GM21381 (cell line): ENCODE measurements at regions not wholly inside any gene's neighbourhood (a gene's known extent, or its start where the extent isn't known, plus 50 kb on each side); places are given as distances from the start of the nearest gene placed in this dataset.

Experiments used
- ATAC-seq: cut with Tn5 transposase; IDR thresholded peaks from one replicate; pipeline ENCODE4 v1.9.1; 2021; ENCODE audit warnings: mild to moderate bottlenecking, moderate library complexity; ENCODE audit not compliant: unreplicated experiment

GRCh38 chr10:88107296-88108097 lies 244.1 kb downstream of the PTEN start:
- no peak for ATAC-seq

GRCh38 chr10:88108115-88108610 lies 244.7 kb downstream of the PTEN start:
- peak; percentile 44 for ATAC-seq

DNA sequence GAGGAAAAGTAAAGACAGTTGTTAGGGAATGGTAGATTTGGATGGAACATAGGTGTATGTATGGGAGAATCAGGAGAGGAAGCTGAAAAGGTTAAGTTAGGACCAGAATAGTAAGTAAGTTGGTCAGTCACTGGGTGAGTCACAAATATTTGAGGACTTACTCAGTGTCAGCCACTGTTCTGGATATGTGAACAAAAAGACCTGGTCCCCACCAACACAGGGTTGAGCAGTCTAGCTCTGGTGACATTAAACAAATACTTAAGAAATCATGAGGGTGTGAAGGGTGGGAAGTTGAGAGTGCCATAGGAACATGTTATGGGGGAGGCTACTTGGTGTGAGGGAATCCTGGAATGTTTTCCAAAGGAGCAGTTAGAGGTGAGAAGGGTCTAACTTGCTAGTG lies 246.9 kb downstream of the PTEN start:
- ATAC-seq = no peak

DNA sequence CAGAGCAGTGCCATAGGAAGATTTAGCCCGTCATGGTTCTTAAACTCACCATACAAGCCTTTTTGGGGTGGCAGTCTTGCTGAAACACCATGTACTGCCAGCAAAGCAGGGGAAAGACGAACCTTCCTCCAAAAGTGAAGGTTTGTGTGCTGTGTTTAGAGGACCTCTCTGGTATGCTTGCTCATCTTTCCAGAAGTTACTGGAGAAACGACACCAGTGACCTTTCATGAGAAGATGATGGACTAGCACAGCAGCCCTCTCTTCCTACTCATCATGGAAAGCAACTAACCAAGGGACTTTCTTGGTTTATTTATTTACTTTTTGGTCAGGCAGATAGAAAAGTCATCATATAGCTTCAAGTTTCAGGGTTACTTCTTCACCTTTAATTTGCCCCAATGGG lies 247.4 kb downstream of the PTEN start:
- ATAC-seq = peak; percentile 30

DNA sequence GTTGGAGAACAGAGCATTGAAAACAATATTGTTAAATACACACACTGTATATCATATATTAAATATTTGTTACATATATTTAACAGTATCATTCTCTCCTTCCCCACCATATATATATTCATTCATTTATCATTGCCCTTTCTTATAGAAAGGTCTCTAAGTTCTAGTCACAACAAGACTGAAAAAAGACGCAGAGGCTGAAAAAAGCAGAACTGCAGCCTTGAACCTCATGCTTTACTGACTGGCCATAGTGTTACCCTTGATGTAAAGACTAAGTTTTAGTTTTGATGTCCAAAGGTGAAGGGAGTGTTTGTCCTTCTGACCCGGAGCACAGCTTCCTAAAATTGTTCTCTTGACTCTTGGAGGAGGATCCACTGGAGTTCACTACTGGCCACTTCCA lies 247.9 kb downstream of the PTEN start:
- ATAC-seq = peak; percentile 10

GRCh38 chr10:88113232-88113631 lies 249.8 kb downstream of the PTEN start:
- ATAC-seq = no peak

DNA sequence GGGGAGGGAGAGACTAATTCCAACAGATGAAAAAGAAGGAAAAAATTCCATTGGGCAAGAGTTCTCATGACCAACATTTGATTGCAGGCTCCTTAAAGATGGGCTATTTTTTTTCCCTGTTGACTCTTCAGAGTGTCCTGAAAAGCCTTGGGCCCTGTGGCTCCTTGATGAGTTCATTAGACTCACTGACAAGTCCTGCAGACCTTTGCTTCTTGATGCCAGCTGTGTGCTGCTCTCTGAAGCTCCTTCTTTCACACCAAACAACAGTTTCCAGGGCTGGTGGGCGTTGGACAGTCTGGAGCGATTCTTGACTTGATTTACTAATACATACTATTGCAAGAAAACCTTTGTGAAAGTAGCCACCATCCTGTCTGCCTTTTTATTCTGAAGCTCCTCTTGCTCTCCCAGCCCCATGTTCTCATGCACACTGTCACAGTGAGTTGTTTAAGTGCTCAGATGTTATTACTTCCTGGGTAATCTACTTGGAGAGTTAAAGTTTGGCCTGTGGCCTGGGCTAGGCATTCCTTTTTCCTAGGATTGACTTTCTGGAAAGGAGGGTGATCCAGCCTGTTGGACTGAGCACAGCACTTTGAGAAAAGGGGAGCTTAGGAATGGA lies 250.3 kb downstream of the PTEN start:
- ATAC-seq = no peak

GRCh38 chr10:88114368-88114767 lies 250.9 kb downstream of the PTEN start:
- no peak for ATAC-seq

DNA sequence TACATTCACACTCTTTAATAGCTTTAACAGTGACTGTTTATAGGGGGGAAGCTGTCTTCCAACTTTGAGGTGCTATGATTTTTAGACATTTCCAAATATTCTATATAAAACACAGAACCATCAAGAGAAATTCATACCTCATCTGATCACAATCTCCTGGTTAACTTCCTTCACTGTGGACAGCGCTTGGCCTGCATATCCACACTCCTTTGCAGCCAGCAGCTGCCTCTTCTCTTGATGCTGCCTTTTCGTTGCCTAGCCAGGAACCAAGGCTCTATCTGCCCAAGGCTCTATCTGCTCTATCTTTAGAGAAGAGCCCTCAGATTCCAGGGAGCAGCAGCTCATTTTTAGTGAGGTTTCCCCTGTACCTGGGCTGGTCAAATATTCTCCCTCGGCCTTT lies 252.0 kb downstream of the PTEN start:
- no peak for ATAC-seq

GRCh38 chr10:88115968-88116367 lies 252.5 kb downstream of the PTEN start:
- no peak for ATAC-seq

- ATAC-seq = no peak
Observed at GRCh38 chr10:88116481-88116880, 253.1 kb downstream of the PTEN start.

- no peak for ATAC-seq
Observed at GRCh38 chr10:88116971-88117626, 253.7 kb downstream of the PTEN start.

- no peak for ATAC-seq
Observed at GRCh38 chr10:88117869-88118632, 254.6 kb downstream of the PTEN start.

GRCh38 chr10:88118729-88119128 lies 255.3 kb downstream of the PTEN start:
- no peak for ATAC-seq

GRCh38 chr10:88119160-88119559 lies 255.7 kb downstream of the PTEN start:
- no peak for ATAC-seq

DNA sequence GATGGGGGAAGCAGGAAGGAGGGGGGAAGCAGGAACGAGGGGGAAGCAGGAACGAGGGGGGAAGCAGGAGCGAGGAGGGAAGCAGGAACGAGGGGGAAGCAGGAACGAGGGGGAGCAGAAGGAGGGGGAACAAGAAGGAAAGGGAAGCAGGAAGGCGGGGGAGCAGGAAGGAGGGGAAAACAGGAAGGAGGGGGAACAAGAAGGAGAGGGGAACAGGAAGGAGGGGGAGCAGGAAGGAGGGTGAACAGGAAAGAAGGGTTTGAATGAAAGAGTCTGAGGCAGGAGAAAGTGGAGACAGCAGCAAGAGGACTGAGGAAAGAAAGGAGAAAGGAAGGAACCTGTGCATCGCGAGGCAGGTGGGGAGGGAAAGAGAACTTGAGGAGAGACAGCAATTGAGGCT lies 256.6 kb downstream of the PTEN start:
- no peak for ATAC-seq

DNA sequence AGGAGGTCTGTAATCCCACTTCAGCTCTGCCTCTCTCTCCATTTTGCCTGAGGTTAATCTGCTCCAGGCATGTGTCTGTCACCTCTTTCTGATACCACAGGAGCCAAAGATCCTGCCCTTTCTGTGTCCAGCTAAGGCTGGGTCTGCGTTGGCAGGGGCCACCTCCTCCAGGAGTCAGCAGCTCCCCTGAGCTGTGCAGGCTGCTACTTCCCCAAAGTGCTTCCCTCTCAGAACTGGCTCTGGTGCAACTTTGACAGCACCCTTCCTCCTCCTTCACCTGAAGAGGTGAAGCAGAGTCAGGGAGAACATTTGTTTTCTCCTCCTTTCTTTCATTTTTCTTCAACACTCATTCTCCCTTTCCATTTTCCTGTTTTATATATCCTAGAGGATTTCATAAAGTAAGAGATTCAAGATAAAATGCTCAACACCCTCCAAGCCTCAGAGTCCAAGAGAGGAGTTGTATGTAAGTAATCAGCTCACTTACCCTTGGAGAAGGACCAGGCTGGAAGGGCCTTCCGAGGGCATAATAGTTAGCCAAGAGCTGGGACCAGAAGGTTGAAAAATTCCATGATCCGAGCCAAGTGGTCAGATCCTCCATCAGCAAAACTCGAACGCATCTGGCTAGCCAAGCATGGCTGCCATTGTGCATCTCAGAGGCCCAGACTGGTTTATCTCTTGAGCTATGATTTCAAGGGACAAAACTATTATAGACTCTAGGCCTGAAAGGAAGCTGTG lies 257.3 kb downstream of the PTEN start:
- no peak for ATAC-seq

- no peak for ATAC-seq
Observed at GRCh38 chr10:88121361-88121760, 257.9 kb downstream of the PTEN start.

GRCh38 chr10:88122145-88122544 lies 258.7 kb downstream of the PTEN start:
- ATAC-seq = no peak

DNA sequence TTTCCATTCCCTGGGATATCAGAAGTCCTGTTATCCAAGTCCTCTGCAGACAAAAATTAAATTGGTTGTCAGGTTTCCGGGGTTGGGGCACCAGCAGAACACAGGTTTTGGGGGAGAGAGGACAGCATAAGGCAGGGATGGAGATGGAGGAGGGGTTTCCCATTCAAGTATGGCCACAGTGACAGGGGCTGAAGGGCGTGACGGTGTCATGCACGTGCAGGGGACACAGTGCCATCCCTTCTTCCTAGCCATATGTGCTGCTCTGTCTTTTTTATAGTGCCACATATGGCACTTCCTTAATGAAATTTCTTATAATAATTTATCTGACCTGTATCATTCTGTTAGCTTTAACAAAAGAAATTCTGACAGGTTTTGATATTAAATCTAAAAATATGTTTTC lies 259.2 kb downstream of the PTEN start:
- no peak for ATAC-seq

DNA sequence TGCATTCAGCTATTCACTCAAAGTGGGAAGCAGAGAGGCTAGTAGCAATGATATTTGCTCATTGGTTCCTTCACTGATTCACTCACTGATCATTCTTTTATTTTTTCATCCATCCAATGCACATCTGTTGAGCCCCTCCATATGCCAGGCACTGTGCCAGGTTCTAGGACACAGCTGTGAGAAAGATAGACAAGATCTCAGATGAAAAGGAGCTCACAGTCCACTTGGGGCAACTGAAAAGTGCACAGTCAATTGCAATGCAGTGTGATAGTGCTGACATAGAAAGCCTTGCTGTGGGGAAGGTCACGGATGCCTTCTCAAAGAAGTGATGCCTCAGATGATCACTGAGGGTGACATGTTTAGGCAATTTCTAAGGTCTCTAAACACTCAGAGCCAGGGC lies 262.3 kb downstream of the PTEN start:
- no peak for ATAC-seq
